Stimulated activated CD4-positive, alpha-beta T cell treated with anti-CD3 and anti-CD28 coated beads, Interleukin-4, amount 100 ng/mL, for 24 hours (primary cell): ENCODE measurements at regions not wholly inside any gene's neighbourhood (a gene's known extent, or its start where the extent isn't known, plus 50 kb on each side); places are given as distances from the start of the nearest gene placed in this dataset.
"Not testable (repeated sequence)": the region's sequence is repeated elsewhere in the genome, so short reads cannot be mapped to it uniquely, and the experiment has no call there.

Source experiments
- DNase-seq: peaks from one replicate; pipeline ENCODE4 v3.0.0-alpha.2; 2020

DNA sequence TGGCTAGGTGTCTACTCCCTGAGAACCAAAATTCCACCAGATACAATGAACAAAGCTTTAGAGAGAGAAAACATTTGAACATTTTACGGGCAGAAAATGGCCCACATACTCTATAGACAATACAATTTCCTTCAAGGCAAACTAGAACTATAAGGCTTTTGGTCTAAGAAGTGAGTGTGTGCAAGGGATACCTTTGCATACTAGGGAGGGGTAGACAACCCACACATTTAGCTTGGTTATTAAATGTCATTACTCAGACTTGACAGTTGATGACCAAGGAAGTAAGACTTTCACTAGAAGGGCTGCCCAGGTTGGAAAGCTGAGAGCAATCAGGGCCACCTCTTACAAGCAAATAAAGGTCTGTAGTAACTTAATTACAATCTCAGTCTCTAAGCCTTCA, 64.0 kb upstream of the PLEKHM1 start:
- DNase-seq = not testable (repeated sequence)

DNA sequence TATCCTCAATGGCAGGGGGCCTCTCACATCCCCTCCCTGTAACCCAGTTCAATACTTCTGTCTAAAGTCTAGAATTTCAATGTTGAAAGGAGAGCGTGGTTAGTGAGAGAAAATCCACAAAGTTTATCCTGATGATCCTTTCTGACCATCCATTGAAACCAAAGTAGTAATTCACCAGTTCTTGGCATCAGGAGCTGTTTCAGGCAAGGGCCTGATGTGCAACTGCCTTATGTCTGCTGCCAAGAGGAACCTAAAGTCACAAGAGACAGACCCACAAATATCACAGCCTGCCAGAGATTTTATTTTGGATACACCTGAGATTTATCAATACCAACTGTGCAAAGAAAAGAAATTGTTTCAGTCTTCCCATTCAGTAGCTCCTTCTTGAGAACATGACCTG, 68.3 kb upstream of the PLEKHM1 start:
- not testable (repeated sequence) for DNase-seq

DNA sequence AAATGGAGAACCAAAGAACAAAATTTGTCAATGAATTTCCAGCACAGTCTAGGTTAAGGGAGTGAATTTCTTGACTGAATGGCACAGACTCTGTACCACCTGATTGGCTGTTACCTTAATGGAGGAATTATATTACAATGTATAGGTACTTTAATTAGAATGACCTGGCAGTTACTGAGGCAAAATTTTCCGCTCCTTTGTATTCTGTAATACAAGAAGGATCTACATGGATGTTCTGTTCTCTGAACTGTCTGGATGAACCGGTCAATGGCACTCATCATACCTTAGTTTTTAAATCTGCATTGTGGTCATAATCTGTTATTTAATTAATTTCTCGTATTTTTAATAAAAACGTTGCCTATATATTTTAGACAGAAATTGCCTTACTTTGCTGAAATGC, 72.3 kb upstream of the PLEKHM1 start:
- not testable (repeated sequence) for DNase-seq

DNA sequence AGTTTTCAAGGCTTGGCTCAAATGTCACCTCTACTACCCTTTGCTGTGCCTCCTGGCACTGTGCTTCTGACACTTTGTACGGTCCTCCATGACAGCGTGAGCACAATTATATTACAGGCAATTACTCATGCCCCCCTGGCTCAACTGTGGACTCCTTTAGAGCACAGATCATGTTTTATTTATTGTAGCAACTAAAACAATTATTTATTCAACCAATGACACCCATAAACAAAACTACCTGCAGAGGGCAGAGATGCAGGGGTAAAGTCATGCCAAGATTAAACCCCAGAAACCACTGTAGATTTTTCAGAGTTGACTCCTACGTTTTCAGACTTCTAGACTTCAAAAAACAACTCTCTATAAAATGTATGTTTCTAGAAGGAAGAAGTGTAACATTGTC, 72.8 kb upstream of the PLEKHM1 start:
- not testable (repeated sequence) for DNase-seq

DNA sequence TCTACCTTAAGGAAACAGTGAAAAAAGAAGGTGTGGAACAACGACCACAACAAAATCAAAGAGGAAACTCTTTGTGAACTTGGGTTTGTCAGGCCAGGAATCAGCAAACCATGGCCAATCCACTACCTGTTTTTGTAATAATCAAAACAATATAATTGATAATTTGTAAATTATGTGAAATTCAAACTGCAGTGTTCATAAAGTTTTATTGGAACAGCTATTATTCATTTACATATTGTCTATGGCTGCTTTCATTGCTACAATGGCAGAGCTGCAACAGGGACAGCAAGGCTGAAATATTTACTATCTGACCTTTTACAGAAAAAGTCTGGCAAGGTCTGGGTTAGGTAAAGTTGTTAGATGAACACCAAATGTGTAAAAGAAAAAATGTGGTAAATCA, 77.8 kb upstream of the PLEKHM1 start:
- DNase-seq = not testable (repeated sequence)

DNA sequence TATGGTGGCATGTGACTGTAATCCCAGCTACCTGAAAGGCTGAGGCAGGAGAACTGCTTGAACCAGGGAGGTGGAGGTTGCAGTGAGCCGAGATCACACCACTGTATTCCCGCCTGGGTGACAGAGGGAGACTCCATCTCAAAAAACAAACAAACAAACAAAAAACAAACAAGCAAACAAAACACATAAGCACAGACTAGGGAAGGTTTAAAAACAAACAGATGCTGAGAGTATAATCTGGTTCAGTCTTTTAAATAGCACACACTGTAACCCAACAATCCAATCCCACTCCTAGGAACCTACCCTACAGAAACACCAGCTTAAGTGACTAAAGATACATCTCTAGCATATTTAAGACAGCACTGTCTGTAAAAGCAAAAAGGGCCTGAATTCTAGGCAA, 82.8 kb upstream of the PLEKHM1 start:
- DNase-seq = not testable (repeated sequence)

DNA sequence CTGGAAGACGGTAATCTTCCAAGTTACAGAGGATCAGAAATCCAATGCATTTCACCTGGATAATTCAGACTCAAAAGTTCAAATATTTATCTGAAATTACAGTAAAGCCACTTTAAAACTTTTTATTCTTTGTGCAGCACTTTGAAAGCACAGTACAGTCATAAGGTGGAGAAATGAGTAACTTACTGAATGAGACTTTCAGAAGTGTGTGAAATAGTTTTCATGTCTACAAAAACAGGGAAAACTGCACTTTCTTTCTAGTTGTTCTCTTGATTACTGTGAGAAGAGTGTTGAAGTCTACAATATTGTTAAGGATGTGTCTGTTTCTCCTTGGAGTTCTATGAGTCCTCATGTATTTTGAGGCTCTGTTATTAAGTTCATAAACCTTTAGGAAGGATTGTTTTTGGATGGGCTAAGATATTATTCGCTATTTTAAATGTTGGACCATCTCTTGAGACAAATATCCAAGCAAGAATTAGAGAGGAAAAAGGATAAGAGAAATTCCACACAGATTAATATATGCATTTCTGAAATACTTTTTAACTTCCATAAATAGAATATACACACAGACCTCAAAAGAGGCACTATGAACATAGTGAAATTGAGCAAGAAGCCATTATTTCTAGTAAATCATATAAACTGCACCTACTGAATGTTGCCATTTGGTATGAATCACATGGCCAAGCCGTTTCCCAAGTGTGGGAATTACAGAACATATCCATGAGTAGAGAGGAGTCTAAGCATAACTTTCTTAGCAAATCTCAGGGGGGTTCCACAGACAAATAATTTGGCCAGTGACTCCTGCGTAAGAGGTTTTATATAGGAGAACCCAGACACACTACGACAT, 83.6 kb upstream of the PLEKHM1 start:
- DNase-seq = no peak

DNA sequence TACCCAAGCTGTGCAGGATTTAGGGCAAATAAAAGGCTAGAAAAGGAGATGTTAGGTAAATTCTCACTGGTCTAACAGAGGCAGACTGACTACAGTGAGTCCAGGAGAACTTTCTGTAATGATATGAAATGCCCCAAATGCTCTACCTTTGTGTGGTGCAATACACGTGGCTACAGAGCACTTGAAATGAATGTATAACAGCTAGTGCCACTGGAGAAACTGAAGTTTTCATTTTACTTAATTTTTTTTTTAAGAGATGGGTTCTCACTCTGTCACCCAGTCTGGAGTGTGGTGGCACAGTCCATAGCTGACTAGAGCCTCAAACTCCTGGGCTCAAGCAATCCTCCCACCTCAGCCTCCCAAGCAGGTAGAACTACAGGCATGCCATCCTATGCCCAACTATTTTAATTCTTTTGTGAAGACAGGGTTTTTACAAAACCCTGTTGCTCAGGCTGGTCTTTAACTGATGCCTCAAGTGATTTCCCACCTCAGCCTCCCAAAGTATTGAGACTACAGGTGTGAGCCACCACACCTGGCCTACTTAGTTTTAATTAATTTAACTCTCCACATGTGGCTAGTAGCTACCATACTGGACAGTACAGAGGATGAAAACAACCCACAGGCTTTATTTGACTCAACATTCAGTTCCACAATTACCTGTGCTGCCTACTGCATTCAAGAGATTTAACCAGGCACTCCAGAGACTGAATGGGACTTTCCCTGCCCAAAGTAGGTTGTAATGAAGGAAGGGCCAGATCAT, 84.8 kb upstream of the PLEKHM1 start:
- no peak for DNase-seq

DNA sequence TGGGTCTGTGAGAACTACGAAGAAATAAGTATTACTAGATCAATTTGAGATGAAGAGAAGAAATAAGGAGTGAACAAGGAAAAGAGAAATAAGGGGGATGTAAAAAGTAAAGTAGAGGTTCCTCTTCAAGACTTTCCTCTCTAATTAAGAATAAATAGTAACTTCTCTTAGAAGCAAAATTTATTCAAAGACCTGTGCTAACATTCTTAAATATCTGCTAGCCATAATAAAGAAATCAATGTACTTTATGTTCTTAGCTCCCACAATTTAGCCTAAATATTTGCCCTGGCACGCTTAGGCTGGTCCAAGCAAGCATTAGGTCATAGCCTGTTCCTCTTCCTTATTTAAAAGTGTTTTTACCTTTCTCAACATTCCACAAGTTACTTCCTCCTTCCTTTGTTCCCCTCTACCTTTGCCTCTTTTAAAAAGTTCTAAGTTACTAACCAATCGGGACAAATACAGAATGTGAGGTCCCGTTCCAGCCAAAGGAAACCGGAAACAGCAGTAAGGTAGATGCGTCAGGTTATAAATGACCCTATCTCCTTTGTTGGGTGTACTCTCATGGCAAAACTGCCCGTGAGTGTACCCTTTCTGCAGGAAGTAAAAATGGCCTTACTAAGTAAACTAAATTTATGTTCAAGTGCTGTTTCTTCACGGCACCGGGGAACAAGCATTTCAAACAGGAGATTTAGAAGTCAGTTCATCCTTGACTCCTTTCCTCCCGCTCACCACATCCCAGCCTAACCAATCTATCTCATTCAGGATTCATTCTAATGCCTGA, 86.2 kb upstream of the PLEKHM1 start:
- not testable (repeated sequence) for DNase-seq

DNA sequence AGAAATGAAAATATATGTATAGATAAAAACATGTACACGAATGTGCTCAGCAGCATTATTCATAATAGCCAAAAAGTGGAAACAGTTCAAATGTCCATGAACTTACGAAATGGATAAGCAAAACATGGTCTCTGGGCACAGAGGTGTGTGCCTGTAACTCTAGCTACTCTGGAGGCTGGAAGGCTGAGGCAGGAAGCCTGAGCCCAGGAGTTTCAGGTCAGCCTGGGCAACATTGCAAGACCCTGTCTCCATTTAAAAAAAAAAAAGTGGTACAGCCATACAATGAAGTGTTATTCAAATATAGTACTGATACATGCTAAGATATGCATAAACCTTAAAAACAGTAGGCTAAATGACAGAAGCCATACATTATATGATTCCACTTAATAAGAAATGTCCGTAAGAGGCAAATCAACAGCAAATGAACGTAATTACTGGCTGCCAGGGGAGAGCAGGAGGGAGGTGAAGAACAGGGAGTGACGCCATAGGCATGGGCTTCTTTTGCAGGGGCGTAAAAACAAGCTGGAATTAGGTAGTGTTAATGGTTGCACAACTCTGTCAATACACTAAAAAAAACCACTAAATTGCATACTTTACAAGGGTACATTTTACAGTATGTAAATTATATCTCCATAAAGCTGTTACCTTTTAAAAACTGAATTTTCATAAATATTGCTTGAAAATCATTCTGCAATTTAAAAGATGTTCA, 87.2 kb upstream of the PLEKHM1 start:
- DNase-seq = no peak

DNA sequence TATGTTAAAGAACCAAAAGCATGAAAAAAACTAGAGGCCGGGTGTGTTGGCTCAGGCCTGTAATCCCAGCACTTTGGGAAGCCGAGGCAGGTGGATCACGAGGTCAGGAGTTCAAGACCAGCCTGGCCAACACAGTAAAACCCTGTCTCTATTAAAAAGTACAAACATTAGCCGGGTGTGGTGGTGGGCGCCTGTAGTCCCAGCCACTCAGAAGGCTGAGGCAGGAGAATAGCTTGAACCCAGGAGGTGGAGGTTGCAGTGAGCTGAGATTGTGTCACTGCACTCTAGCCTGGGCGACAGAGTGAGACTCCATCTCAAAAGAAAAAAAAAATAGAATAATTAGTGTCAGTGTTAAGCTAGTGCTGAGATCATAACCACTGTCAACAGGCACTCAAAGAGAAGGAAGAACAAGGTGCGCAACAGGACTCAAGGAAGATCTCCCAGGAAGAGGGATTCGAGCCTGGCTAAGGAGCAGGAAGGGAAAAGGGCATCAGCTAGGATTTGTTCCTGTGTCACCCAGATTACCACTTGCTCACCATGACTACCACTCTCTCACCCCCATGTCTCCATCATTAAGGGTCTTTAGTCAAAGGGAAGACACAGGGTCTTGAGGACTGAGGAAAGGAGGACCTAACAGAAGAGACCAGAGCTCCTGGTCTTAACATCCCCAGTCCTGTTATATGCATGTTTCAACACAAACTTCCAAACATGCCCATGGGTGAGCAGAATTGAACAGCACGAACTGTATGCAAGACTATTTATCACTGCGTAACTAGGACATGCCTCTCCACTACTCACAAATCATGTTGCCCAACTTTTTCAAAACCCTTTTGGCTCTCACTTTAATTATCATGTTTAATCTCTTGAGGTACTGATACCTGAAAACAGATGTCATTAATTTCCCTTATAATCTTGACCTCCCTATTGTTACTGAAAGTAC, 88.3 kb upstream of the PLEKHM1 start:
- DNase-seq = no peak

DNA sequence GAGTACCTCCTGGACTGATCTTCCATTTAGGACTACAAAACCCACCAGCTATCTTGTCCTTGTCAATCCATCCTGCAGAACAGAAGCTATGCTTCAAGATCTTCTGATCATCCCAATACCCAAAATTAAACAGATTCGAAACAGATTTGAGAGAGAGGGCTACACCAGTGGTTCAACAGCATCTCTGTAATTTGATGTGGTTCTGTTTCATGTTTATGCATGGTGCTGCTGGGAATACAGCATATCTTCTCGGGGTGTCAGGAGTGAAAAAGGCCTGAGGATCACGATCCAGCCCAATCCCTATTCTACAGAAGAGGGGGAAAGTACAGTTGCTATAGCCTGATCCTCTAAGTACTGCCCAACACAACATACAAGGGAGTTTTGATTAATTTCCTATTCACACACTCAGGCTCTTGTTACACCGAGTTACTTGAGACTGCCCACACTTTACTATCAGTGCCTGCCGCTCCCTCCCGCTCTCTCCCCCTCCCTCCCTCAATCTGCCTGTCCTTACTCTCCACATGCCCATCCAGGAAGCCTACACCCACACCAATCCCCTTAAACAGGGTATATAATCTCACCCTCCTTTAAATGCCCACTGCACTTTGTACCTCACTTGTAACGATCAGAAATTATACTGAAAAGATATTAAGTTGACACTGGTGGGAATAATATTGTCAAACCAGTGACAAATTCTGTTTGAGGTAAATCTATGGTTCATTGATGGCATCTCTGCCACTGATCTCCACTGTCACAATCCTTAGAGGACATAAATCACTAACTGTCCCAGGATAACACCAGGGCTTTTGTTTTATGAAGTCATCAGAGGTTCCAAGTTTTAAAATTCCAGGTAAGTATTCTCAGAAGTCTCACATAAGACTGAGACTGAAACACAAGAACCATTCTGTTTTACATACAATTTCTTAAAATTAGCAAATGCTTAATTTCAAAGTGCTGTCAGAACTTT, 89.3 kb upstream of the PLEKHM1 start:
- DNase-seq = no peak

DNA sequence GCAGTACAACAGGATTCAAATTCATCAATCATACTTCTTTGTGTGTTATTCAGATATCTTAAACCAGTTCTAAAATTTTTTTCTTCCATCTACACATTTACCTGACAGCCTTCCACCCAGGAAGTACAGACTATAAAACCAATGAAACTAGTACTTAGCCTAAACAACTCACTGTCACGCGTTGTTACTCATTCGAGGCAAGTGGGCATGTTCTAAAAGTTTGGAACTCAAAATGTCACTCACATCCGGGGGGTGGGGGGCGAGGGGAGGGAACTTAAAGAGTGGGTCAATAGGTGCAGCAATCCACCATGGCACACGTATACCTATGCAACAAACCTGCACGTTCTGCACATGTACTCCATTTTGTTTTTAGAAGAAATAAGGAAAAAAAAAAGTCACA, 90.4 kb upstream of the PLEKHM1 start:
- DNase-seq = no peak

DNA sequence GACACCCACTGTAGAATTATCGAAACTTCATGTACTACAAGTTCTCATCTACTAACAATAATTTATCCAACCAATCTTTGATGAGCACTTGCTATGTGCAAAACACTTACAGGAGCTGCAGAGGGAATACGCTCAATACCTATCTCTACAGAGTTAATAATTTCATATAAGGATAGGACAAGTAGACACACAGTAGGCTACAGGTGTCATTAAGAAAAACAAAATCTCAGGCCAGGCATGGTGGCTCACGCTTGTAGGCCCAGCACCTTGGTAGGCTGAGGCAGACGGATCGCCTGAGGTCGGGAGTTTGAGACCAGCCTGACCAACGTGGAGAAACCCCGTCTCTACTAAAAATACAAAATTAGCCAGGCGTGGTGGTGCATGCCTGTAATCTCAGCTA, 91.3 kb upstream of the PLEKHM1 start:
- no peak for DNase-seq

DNA sequence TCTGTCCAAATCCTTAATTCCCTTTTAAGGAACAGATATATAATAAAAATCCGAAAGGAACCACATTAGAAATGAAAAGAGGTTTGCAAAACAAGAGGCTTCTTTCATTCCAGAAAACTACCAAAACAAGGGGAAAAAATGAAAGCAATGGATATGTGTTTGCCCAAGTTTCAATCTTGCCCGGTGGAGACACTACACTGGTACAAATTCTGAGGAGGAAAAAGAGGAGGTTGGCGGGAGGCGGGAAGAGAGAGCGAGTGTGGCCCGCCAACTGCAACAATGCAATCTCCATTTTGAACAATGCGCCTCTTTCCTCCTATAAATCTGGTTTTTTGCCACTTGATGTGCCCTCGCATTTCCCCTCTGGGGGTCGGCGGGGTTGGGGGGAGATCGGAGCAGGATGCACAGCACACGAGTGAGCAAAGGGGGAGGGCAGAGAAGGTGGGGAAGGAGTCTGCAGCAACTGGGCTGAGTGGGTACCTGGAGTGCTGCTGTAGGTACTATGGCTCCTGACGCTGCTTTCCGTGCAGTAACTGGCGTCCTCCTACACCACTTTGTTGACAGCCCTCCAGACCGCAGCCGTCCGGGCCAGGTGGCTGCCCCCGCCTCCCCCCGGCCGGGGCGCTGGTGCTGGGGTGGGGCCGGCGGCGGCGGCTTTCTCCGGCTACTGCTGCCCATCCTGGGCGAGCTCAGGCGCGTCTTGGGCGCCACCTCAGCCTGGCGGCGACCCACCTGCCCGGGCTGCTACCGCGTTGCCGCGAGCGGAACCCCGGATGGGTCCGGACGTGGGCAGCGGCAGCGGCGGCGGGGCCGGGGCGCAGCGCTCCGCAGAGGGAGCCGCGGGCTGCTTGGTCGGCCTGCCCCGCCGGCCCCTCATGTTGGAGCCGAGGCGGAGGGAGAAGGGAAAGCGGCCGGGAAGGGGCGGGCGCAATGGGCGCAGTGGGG, 93.8 kb upstream of the PLEKHM1 start:
- DNase-seq = peak; percentile 70

DNA sequence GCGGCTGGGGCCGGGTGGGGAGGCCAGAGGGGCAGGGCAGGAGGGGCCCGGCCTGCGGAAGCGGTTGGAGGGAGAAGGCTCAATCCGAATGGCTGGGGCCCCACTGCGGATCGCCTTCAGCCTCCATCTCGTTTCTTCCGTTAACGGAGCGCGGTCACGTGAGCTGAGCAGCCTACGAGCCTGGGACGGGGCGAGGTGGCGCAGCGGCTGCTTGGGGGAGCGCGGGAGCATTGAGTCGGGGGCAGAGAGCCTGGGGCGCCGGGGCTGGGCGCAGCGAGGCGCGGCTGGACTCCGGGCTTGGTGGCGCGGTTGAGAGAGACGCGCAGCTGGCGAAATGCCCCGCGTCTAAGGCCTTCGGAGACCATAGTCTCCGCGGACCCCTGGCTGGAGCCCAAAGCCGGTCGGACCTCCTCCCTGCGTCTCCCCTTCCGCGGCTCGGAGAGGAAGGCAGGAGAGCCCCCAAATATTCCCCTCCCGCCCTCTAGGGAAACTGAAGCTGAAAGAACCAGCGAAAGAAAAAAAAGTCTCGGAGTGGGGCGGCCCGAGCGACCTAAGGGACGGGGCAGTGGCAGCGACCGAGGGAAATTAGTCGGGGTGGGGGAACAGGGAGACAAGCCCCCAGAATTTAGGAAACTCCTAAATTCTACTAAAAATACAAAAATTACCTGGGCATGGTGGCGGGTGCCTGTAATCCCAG, 94.7 kb upstream of the PLEKHM1 start:
- peak; percentile 90 for DNase-seq

DNA sequence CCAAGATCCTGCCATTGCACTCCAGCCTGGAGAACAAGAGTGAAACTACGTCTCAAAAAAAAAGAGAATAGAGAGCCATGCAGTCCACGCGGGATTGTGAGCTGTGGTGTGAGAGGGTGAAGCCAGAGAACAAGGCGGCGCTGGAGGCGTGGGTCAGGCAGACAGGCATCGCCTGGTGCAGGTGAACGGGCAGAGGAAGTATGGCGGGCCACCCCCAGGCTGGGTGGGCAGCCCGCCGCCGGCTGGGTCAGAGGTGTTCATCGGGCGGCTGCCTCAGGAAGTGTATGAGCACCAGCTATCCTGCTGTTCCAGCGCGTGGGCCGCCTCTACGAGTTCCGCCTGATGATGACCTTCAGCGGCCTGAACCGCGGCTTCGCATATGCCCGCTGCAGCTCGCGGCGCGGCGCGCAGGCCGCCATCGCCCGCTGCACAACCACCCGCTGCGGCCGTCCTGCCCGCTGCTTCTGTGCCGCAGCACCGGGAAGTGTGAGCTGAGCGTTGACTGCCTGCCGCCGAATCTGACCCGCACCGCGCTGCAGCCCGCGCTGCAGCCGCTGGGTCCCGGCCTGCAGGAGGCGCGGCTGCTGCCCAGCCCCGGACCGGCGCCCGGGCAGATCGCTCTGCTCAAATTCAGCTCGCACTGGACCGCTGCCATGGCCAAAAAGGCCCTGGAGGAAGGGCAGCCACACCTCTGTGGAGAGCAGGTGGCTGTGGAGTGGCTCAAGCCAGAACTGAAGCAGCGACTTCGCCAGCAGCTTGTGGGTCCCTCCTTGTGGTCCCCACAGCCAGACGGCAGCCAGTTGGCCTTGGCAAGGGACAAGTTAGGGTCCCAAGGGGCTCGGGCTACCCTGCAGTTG, 95.5 kb upstream of the PLEKHM1 start:
- peak; percentile 30 for DNase-seq

DNA sequence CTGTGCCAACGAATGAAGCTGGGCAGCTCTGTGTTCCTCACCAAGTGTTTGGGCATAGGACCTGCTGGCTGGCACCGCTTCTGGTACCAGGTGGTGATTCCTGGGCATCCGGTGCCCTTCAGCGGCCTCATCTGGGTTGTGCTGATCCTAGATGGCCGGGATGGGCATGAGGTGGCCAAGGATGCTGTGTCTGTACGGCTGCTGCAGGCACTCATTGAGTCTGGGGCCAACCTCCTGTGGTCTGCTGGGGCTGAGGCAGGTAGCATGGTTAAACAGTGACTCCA, 96.1 kb upstream of the PLEKHM1 start:
- DNase-seq = not testable (repeated sequence)
